Activated CD8-positive, alpha-beta T cell treated with anti-CD3 and anti-CD28 coated beads for 36 hours (primary cell): ENCODE measurements at regions not wholly inside any gene's neighbourhood (a gene's known extent, or its start where the extent isn't known, plus 50 kb on each side); places are given as distances from the start of the nearest gene placed in this dataset.

Source experiments
- ATAC-seq: fragments of 200-7000 bp; cut with Tn5 transposase; one replicate; pipeline ENCODE4 v1.10.0; 2021; ENCODE audit warnings: mild to moderate bottlenecking, moderate library complexity
- CTCF ChIA-PET: fragments of 350-600 bp; sonication (Branson Sonifier 250); formaldehyde crosslinking; loops from one replicate; lab custom pipeline; 2021; ENCODE audit warnings: antibody characterized with exemption; lab: Charles Lee
- POLR2A ChIA-PET: fragments of 350-600 bp; sonication (Branson Sonifier 250); formaldehyde crosslinking; loops from one replicate; lab custom pipeline; 2021; ENCODE audit warnings: antibody characterized with exemption; lab: Charles Lee
- DNase-seq: peaks from one replicate; pipeline ENCODE4 v3.0.0-alpha.2; 2020
- H3K27ac Mint-ChIP-seq: one replicate; pipeline ENCODE4 v1.8.0; 2021; ENCODE audit warnings: mild to moderate bottlenecking, mixed read lengths
- H3K27me3 Mint-ChIP-seq: one replicate; pipeline ENCODE4 v1.8.0; 2021; ENCODE audit warnings: mixed read lengths
- H3K36me3 Mint-ChIP-seq: one replicate; pipeline ENCODE4 v1.8.0; 2021; ENCODE audit warnings: low read depth, mixed read lengths
- H3K4me1 Mint-ChIP-seq: one replicate; pipeline ENCODE4 v1.8.0; 2021; ENCODE audit warnings: low read depth, mixed read lengths
- H3K4me3 Mint-ChIP-seq: one replicate; pipeline ENCODE4 v1.8.0; 2021; ENCODE audit warnings: mild to moderate bottlenecking, moderate library complexity, mixed read lengths
- H3K9me3 Mint-ChIP-seq: one replicate; pipeline ENCODE4 v1.8.0; 2021; ENCODE audit warnings: mixed read lengths
- intact Hi-C: fragments of 100-400 bp; cut with micrococcal nuclease; formaldehyde crosslinking; loops from one replicate; pipeline ENCODE4 v1.10.0; 2022
- TF ChIP-seq, protein P1 (sequence below): fragments of 200-600 bp; IDR thresholded peaks from one replicate; pipeline ENCODE4 v1.8.0; 2022; ENCODE audit warnings: antibody characterized with exemption, mild to moderate bottlenecking

DNA sequence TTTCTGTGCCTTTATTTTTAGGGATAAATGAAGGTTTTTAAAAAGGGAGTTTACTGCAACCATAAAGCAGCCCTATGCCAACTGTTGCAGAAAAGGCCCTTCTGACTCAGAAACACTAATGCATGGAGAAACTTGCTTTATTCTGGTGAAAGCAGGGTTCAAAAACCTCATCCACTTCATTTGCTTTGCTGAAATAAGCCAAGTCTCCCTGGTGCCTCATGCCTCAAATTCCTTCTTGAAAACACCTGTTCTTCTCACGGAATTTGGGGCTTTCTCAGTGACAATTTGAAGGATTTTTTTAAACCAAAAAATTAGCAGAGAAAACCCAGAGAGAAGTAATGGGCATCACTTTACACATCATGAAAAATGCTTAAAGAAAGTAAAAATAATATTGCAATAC is 349.0 kb downstream of the PCDH7 start:
- no peak overlapping the region for H3K4me3 Mint-ChIP-seq
- intact Hi-C loops = no loop called here
- H3K4me1 Mint-ChIP-seq = no peaks in the 10 kb centered on the region
- ATAC-seq (no peak), DNase-seq (no peak)
- H3K36me3 Mint-ChIP-seq = no peaks in the 10 kb centered on the region
- no peaks in the 10 kb centered on the region for H3K27me3 Mint-ChIP-seq
- H3K27ac Mint-ChIP-seq = no peak overlapping the region
- H3K9me3 Mint-ChIP-seq = peaks cover 8% of the 10 kb centered on the region
- POLR2A ChIA-PET = no interaction called here
- TF ChIP-seq, protein P1, sequence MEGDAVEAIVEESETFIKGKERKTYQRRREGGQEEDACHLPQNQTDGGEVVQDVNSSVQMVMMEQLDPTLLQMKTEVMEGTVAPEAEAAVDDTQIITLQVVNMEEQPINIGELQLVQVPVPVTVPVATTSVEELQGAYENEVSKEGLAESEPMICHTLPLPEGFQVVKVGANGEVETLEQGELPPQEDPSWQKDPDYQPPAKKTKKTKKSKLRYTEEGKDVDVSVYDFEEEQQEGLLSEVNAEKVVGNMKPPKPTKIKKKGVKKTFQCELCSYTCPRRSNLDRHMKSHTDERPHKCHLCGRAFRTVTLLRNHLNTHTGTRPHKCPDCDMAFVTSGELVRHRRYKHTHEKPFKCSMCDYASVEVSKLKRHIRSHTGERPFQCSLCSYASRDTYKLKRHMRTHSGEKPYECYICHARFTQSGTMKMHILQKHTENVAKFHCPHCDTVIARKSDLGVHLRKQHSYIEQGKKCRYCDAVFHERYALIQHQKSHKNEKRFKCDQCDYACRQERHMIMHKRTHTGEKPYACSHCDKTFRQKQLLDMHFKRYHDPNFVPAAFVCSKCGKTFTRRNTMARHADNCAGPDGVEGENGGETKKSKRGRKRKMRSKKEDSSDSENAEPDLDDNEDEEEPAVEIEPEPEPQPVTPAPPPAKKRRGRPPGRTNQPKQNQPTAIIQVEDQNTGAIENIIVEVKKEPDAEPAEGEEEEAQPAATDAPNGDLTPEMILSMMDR = no peak
- CTCF ChIA-PET = no interaction called here

DNA sequence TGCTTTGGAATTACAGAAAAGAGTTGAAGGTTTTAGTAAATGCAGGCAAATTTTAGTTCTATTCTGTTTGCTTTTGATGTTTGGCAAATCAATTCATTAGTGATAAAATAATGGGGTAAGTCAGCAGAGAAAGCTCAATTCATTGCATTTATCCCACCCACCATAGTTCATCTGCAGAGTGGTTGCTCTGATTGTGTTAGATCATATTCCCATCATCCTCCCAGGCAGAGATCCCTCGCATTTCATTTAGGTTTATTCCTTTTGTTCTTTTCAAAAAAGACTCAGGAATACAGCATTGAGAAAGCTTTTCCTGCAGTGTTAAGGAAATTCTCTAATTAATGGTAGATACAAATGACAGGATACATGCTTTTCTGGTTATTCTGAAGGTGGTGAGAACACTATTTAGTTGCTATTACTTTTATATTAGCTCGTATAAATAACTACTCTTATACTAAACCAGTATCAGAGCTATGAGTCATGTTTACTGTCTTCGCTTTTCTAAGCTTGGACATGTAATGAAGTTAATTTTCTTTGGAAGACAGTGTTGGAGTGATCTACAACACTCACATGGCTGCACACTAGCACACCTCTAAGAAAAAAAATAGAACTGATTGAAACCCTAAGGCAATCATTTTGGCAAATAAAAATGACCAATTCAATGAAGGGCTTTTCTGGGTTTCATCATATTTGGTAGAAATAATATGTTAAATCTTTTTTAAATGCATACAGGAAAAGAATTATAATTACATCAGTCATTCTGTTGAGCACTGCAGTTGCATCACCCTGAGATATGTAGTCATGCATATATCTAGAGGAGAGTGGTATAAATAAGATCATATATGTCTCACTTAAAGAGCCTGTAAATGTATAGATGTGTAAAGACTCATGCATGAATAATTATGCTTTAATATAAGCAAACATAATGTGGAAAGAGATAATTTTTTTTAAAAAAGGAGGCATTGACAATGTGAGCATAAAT is 351.6 kb downstream of the PCDH7 start:
- Mint-ChIP-seq H3K4me1 (no peaks in the 10 kb centered on the region), H3K9me3 (peaks cover 8% of the 10 kb centered on the region), H3K27ac (no peak overlapping the region), H3K36me3 (no peaks in the 10 kb centered on the region), H3K27me3 (no peaks in the 10 kb centered on the region), H3K4me3 (no peak overlapping the region)
- CTCF ChIA-PET = no interaction called here
- POLR2A ChIA-PET = no interaction called here
- TF ChIP-seq, protein P1 = no peak
- ATAC-seq (no peak), DNase-seq (no peak)
- intact Hi-C loops = no loop called here

DNA sequence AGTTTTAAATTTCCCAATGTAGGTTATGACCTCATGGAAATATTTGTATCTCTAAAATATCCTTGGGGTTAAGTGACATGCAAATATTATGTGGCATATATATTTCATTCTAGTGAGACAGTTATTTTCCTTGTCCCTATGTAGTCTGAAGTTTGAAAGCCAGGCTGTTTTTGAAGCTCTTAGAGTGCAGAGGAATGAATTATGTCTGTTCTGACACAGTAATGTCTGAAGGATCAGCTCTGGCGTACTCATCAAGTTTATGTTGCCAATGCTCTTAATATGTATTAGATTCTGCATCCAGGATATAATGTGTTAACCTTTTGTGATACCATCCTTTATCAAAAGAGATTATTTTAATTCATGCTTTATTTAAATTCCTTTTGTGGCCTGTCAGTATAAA is 355.8 kb downstream of the PCDH7 start:
- H3K27ac Mint-ChIP-seq = no peak overlapping the region
- ATAC-seq = no peak
- H3K4me3 Mint-ChIP-seq = no peak overlapping the region
- peaks cover 5% of the 10 kb centered on the region for H3K9me3 Mint-ChIP-seq
- H3K36me3 Mint-ChIP-seq = no peaks in the 10 kb centered on the region
- H3K27me3 Mint-ChIP-seq = no peaks in the 10 kb centered on the region
- ChIA-PET POLR2A (no interaction called here), CTCF (no interaction called here)
- TF ChIP-seq, protein P1 = no peak
- H3K4me1 Mint-ChIP-seq = no peaks in the 10 kb centered on the region
- DNase-seq = no peak
- intact Hi-C loops = no loop called here

DNA sequence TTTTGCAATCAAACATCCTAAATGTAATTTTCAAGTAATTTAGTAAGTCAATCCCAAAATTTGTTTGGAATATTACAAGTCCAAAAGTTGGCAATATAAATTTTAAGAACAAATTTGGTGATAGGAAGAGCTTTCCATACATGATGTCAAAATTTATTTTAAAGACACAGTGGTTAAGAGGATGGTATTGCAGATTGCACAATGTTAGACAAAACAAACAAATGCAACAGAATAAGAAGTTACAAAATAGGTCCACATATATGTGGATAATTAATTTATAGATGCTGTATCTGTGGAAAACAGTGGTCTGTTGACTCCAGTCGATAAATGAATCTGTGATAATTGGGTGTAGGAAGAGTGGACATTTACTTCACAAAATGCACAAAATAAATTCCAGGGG is 358.5 kb downstream of the PCDH7 start:
- H3K4me1 Mint-ChIP-seq = no peaks in the 10 kb centered on the region
- intact Hi-C loops = no loop called here
- CTCF ChIA-PET = no interaction called here

DNA sequence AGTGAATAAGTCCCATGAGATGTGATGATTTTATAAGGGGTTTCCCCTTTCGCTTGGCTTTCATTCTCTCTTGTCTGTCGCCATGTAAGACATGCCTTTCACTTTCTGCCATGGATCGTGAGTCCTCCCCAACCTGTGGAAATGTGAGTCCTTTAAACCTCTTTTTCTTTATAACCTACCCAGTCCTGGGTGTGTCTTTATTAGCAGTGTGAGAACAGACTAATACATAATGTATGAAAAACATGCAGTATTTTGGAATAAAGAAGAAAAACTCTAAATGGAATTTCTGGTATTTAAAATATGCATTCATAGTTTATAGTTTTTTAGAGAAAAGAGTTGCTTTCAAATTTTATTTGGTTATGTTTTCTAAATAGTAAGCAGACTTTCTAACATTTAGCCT is 360.7 kb downstream of the PCDH7 start:
- no peak overlapping the region for H3K27ac Mint-ChIP-seq
- DNase-seq (no peak), ATAC-seq (no peak)
- peaks cover 1% of the 10 kb centered on the region for H3K9me3 Mint-ChIP-seq
- intact Hi-C loops = no loop called here
- H3K27me3 Mint-ChIP-seq = no peaks in the 10 kb centered on the region
- no peaks in the 10 kb centered on the region for H3K4me1 Mint-ChIP-seq
- TF ChIP-seq, protein P1 = no peak
- POLR2A ChIA-PET = no interaction called here
- no peak overlapping the region for H3K4me3 Mint-ChIP-seq
- CTCF ChIA-PET = interaction anchor here (1.1 kb wide), 1 partner anchor 14 kb away, joined by 3 read pairs; no protein-coding TSS in a partner anchor
- H3K36me3 Mint-ChIP-seq = no peaks in the 10 kb centered on the region

More for the DNA sequence above, 358.5 kb downstream of the PCDH7 start:
- peaks cover 1% of the 10 kb centered on the region for H3K9me3 Mint-ChIP-seq
- H3K36me3 Mint-ChIP-seq = no peaks in the 10 kb centered on the region
- no peaks in the 10 kb centered on the region for H3K27me3 Mint-ChIP-seq
- ATAC-seq (no peak), DNase-seq (no peak)
- no peak overlapping the region for H3K4me3 Mint-ChIP-seq
- POLR2A ChIA-PET = no interaction called here
- TF ChIP-seq, protein P1 = no peak
- no peak overlapping the region for H3K27ac Mint-ChIP-seq
